HL-60 (cell line): ENCODE measurements at regions not wholly inside any gene's neighbourhood (a gene's known extent, or its start where the extent isn't known, plus 50 kb on each side); places are given as distances from the start of the nearest gene placed in this dataset.

Source experiments
- TF ChIP-seq, protein P1 (sequence below): IDR thresholded peaks from 2 replicates; pipeline ENCODE4 v1.6.1; 2012; ENCODE audit warnings: low read depth; ENCODE audit not compliant: insufficient replicate concordance
- TF ChIP-seq, protein P2 (sequence below): IDR thresholded peaks from one replicate; pipeline ENCODE4 v1.5.1; 2011; ENCODE audit warnings: low read length, control low read depth, inconsistent platforms; ENCODE audit not compliant: insufficient read depth

DNA sequence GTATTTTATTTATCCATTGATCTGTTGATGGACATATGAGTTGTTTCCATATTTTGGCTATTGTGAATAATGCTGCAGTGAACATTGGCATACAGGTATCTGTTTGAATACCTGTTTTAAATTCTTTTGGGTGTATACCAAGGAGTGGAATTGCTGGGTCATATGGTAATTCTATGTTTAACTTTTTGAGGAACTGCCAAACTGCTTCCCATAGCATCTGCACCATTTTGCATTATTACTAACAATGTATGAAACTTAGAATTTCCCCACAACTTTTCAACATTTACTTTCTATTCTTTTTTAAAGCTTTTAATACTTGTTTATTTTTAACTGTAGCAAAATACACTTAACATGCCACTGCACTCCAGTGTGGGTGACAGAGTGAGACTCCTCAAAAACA lies 57.0 kb upstream of the MSN start:
- TF ChIP-seq, protein P1, sequence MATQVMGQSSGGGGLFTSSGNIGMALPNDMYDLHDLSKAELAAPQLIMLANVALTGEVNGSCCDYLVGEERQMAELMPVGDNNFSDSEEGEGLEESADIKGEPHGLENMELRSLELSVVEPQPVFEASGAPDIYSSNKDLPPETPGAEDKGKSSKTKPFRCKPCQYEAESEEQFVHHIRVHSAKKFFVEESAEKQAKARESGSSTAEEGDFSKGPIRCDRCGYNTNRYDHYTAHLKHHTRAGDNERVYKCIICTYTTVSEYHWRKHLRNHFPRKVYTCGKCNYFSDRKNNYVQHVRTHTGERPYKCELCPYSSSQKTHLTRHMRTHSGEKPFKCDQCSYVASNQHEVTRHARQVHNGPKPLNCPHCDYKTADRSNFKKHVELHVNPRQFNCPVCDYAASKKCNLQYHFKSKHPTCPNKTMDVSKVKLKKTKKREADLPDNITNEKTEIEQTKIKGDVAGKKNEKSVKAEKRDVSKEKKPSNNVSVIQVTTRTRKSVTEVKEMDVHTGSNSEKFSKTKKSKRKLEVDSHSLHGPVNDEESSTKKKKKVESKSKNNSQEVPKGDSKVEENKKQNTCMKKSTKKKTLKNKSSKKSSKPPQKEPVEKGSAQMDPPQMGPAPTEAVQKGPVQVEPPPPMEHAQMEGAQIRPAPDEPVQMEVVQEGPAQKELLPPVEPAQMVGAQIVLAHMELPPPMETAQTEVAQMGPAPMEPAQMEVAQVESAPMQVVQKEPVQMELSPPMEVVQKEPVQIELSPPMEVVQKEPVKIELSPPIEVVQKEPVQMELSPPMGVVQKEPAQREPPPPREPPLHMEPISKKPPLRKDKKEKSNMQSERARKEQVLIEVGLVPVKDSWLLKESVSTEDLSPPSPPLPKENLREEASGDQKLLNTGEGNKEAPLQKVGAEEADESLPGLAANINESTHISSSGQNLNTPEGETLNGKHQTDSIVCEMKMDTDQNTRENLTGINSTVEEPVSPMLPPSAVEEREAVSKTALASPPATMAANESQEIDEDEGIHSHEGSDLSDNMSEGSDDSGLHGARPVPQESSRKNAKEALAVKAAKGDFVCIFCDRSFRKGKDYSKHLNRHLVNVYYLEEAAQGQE = no peak
- TF ChIP-seq, protein P2, sequence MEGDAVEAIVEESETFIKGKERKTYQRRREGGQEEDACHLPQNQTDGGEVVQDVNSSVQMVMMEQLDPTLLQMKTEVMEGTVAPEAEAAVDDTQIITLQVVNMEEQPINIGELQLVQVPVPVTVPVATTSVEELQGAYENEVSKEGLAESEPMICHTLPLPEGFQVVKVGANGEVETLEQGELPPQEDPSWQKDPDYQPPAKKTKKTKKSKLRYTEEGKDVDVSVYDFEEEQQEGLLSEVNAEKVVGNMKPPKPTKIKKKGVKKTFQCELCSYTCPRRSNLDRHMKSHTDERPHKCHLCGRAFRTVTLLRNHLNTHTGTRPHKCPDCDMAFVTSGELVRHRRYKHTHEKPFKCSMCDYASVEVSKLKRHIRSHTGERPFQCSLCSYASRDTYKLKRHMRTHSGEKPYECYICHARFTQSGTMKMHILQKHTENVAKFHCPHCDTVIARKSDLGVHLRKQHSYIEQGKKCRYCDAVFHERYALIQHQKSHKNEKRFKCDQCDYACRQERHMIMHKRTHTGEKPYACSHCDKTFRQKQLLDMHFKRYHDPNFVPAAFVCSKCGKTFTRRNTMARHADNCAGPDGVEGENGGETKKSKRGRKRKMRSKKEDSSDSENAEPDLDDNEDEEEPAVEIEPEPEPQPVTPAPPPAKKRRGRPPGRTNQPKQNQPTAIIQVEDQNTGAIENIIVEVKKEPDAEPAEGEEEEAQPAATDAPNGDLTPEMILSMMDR = no peak
